ENCODE measurements at regions not wholly inside any gene's neighbourhood (a gene's known extent, or its start where the extent isn't known, plus 50 kb on each side); places are given as distances from the start of the nearest gene placed in this dataset.

GRCh38 chr2:2484301-2484700 is 153.2 kb upstream of the MYT1L start:
- peaks cover 0 to 4% of the 10 kb centered on the region in 2 donors for H3K9me3 ChIP-seq
- no peaks in the 10 kb centered on the region for H3K4me1 ChIP-seq
- H3K27ac ChIP-seq: no peak overlapping the region
- no peaks in the 10 kb centered on the region for H3K36me3 ChIP-seq
- TF ChIP-seq CTCF (IDR thresholded peaks at IDR 0.05) (no peak), POLR2AphosphoS5 (IDR thresholded peaks at IDR 0.05) (no peak), POLR2A (IDR thresholded peaks at IDR 0.05) (no peak), EP300 (IDR thresholded peaks at IDR 0.05; ENCODE audit: low read depth) (no peak)
- in situ Hi-C loops (cut with MboI; ENCODE audit: low pct_ligation_motif_present in 1 of 4, low pct_unique_long_range_greater_than_20kb in 1 of 4, low sequenced_read_pairs in 3 of 4) (no loop called here), intact Hi-C loops (cut with DNase I; ENCODE audit: low total_unique reads) (no loop called here)
- H3K27me3 ChIP-seq: no peaks in the 10 kb centered on the region
- WGBS, 2 donors (ENCODE audit: low coverage in 1 of 2): 81 to 84% methylated on average over 6 to 8 of the region's 8 CpGs
- DNase-seq: no peak
- H3K4me3 ChIP-seq: no peak overlapping the region

GRCh38 chr2:2482851-2483250 is 151.8 kb upstream of the MYT1L start:
- DNase-seq: no peak
- Histone ChIP-seq H3K4me1 (no peaks in the 10 kb centered on the region), H3K36me3 (no peaks in the 10 kb centered on the region), H3K4me3 (no peak overlapping the region), H3K27ac (no peak overlapping the region), H3K9me3 (peaks cover 0 to 4% of the 10 kb centered on the region in 2 donors), H3K27me3 (no peaks in the 10 kb centered on the region)
- 60 to 65% methylated on average over 1 to 4 of the region's 4 CpGs for WGBS, 2 donors (ENCODE audit: low coverage in 1 of 2)
- intact Hi-C loops (cut with DNase I; ENCODE audit: low total_unique reads) (no loop called here), in situ Hi-C loops (cut with MboI; ENCODE audit: low pct_ligation_motif_present in 1 of 4, low pct_unique_long_range_greater_than_20kb in 1 of 4, low sequenced_read_pairs in 3 of 4) (no loop called here)
- TF ChIP-seq CTCF (IDR thresholded peaks at IDR 0.05) (no peak), EP300 (IDR thresholded peaks at IDR 0.05; ENCODE audit: low read depth) (no peak), POLR2A (IDR thresholded peaks at IDR 0.05) (no peak), POLR2AphosphoS5 (IDR thresholded peaks at IDR 0.05) (no peak)

- no peak for TF ChIP-seq CTCF (IDR thresholded peaks at IDR 0.05)
- TF ChIP-seq POLR2A (IDR thresholded peaks at IDR 0.05): no peak
- no peak for TF ChIP-seq POLR2AphosphoS5 (IDR thresholded peaks at IDR 0.05)
- TF ChIP-seq EP300 (IDR thresholded peaks at IDR 0.05; ENCODE audit: low read depth): no peak
- no peaks in the 10 kb centered on the region for H3K9me3 ChIP-seq
- no peaks in the 10 kb centered on the region for H3K4me1 ChIP-seq
- in situ Hi-C loops (cut with MboI; ENCODE audit: low pct_ligation_motif_present in 1 of 4, low pct_unique_long_range_greater_than_20kb in 1 of 4, low sequenced_read_pairs in 3 of 4): no loop called here
- H3K36me3 ChIP-seq: no peaks in the 10 kb centered on the region
- no peak overlapping the region for H3K27ac ChIP-seq
- WGBS, 2 donors (ENCODE audit: low coverage in 1 of 2): 69 to 84% methylated on average over 6 to 12 of the region's 12 CpGs
- H3K4me3 ChIP-seq: no peak overlapping the region
- no peaks in the 10 kb centered on the region for H3K27me3 ChIP-seq
- intact Hi-C loops (cut with DNase I; ENCODE audit: low total_unique reads): no loop called here
- no peak for DNase-seq
These were observed 141.8 kb upstream of the MYT1L start for GRCh38 chr2:2472881-2473280.

- TF ChIP-seq POLR2AphosphoS5 (IDR thresholded peaks at IDR 0.05) (no peak), POLR2A (IDR thresholded peaks at IDR 0.05) (no peak), EP300 (IDR thresholded peaks at IDR 0.05; ENCODE audit: low read depth) (no peak), CTCF (IDR thresholded peaks at IDR 0.05) (no peak)
These were observed 141.0 kb upstream of the MYT1L start for GRCh38 chr2:2472044-2472443.

More at GRCh38 chr2:2472044-2472443, 141.0 kb upstream of the MYT1L start:
- intact Hi-C loops (cut with DNase I; ENCODE audit: low total_unique reads) (no loop called here), in situ Hi-C loops (cut with MboI; ENCODE audit: low pct_ligation_motif_present in 1 of 4, low pct_unique_long_range_greater_than_20kb in 1 of 4, low sequenced_read_pairs in 3 of 4) (no loop called here)
- Histone ChIP-seq H3K4me3 (no peak overlapping the region), H3K4me1 (no peaks in the 10 kb centered on the region), H3K36me3 (no peaks in the 10 kb centered on the region), H3K9me3 (no peaks in the 10 kb centered on the region), H3K27me3 (no peaks in the 10 kb centered on the region), H3K27ac (no peak overlapping the region)
- WGBS, 2 donors (ENCODE audit: low coverage in 1 of 2): 81% methylated on average over 11 of the region's 11 CpGs; no CpG with 5 or more reads in 1 of the 2 donors
- no peak for DNase-seq
